NOMO-1 treated with DMSO at 0.1 percent for 48 hours (cell line): ENCODE measurements at regions not wholly inside any gene's neighbourhood (a gene's known extent, or its start where the extent isn't known, plus 50 kb on each side); places are given as distances from the start of the nearest gene placed in this dataset.
"Not testable (repeated sequence)": the region's sequence is repeated elsewhere in the genome, so short reads cannot be mapped to it uniquely, and the experiment has no call there.

Experiments
- DNase-seq: peaks from one replicate; lab custom pipeline; 2025; ENCODE audit not compliant: unreplicated experiment; lab: John Stamatoyannopoulos, UW

- not testable (repeated sequence) for DNase-seq
Observed at GRCh38 chr6:121634586-121634985, 199.1 kb downstream of the GJA1 start.

- DNase-seq: no peak
Observed at GRCh38 chr6:121635355-121635754, 199.9 kb downstream of the GJA1 start.

GRCh38 chr6:121636217-121636616 is 200.8 kb downstream of the GJA1 start:
- not testable (repeated sequence) for DNase-seq

- no peak for DNase-seq
Observed at GRCh38 chr6:121639021-121639420, 203.6 kb downstream of the GJA1 start.

- DNase-seq: no peak
Observed at GRCh38 chr6:121641158-121641557, 205.7 kb downstream of the GJA1 start.

- peak; percentile 58 for DNase-seq
Observed at GRCh38 chr6:121645100-121645745, 209.8 kb downstream of the GJA1 start.

- DNase-seq: no peak
Observed at GRCh38 chr6:121647905-121648304, 212.5 kb downstream of the GJA1 start.

GRCh38 chr6:121649951-121650350 is 214.5 kb downstream of the GJA1 start:
- DNase-seq: no peak

- DNase-seq: no peak
Observed at GRCh38 chr6:121651420-121651819, 216.0 kb downstream of the GJA1 start.

- no peak for DNase-seq
Observed at GRCh38 chr6:121652223-121652622, 216.8 kb downstream of the GJA1 start.

- peak; percentile 64 for DNase-seq
Observed at GRCh38 chr6:121652726-121653623, 217.5 kb downstream of the GJA1 start.

GRCh38 chr6:121653624-121654008 is 218.2 kb downstream of the GJA1 start:
- DNase-seq: no peak

- DNase-seq: no peak
Observed at GRCh38 chr6:121657972-121658371, 222.5 kb downstream of the GJA1 start.

GRCh38 chr6:121660277-121660676 is 224.8 kb downstream of the GJA1 start:
- DNase-seq: no peak

GRCh38 chr6:121663292-121663810 is 227.9 kb downstream of the GJA1 start:
- no peak for DNase-seq

- DNase-seq: no peak
Observed at GRCh38 chr6:121664158-121664557, 228.7 kb downstream of the GJA1 start.

GRCh38 chr6:121666814-121667213 is 231.4 kb downstream of the GJA1 start:
- DNase-seq: peak; percentile 46

GRCh38 chr6:121668259-121668658 is 232.8 kb downstream of the GJA1 start:
- no peak for DNase-seq

- no peak for DNase-seq
Observed at GRCh38 chr6:121670511-121670910, 235.1 kb downstream of the GJA1 start.

- no peak for DNase-seq
Observed at GRCh38 chr6:121677571-121677970, 242.1 kb downstream of the GJA1 start.

GRCh38 chr6:121678245-121678644 is 242.8 kb downstream of the GJA1 start:
- DNase-seq: no peak

GRCh38 chr6:121680058-121680457 is 244.6 kb downstream of the GJA1 start:
- DNase-seq: no peak
